Thyroid gland (tissue), 4 donors: ENCODE measurements at regions not wholly inside any gene's neighbourhood (a gene's known extent, or its start where the extent isn't known, plus 50 kb on each side); places are given as distances from the start of the nearest gene placed in this dataset.

Experiments
- DNase-seq, 2 donors: peaks; one replicate each; pipeline ENCODE4 v3.0.0-alpha.2; 2019
- H3K27ac ChIP-seq, 3 donors: fragments of 200-600 bp; sonication (generic); 1 replicate in 2 of 3; 2 replicates in 1 of 3; pipeline ENCODE4 v1.5.1; 2016 to 2019; ENCODE audit warnings: mild to moderate bottlenecking in 1 of 3, moderate library complexity in 1 of 3
- H3K27me3 ChIP-seq: fragments of 200-600 bp; sonication (generic); one replicate; pipeline ENCODE4 v1.5.1; 2019
- H3K36me3 ChIP-seq, 2 donors: fragments of 200-600 bp; sonication (generic); one replicate each; pipeline ENCODE4 v1.5.1; 2016 to 2019
- H3K4me1 ChIP-seq, 2 donors: fragments of 200-600 bp; sonication (generic); one replicate each; pipeline ENCODE4 v1.5.1; 2017 to 2019
- H3K4me3 ChIP-seq, 3 donors: fragments of 200-600 bp; sonication (generic); replicated peaks in 1 of 3; 1 replicate in 2 of 3; 2 replicates in 1 of 3; pipeline ENCODE4 v1.5.1; 2016; ENCODE audit warnings: mild to moderate bottlenecking in 1 of 3
- H3K9me3 ChIP-seq: fragments of 200-600 bp; sonication (generic); one replicate; pipeline ENCODE4 v1.5.1; 2017
- CTCF ChIP-seq, 6 experiments: fragments of 200-600 bp in 3 of 6; fragments of 450-650 bp in 3 of 6; sonication (generic) in 3 of 6; IDR thresholded peaks; one replicate each; pipeline ENCODE4 v1.5.1; 2016 to 2019; ENCODE audit warnings: antibody characterized with exemption in 6 of 6, mild to moderate bottlenecking in 2 of 6, inconsistent platforms in 1 of 6, moderate library complexity in 1 of 6
- POLR2A ChIP-seq, 2 donors: fragments of 450-650 bp; IDR thresholded peaks; one replicate each; pipeline ENCODE4 v1.6.1; 2017; ENCODE audit warnings: antibody characterized with exemption in 2 of 2, mild to moderate bottlenecking in 2 of 2, moderate library complexity in 1 of 2
- WGBS, 2 donors: methylation state at CpG; one replicate each; pipeline ENCODE4 v1.1.5; 2017; 5-methylcytosine and 5-hydroxymethylcytosine counted together
- intact Hi-C: fragments of 100-400 bp; cut with DNase I; formaldehyde crosslinking; loops from one replicate; pipeline ENCODE4 v1.15.1; 2023

GRCh38 chr10:43888586-43888985 is 239.9 kb upstream of the ZNF32 start:
- Histone ChIP-seq H3K27ac (no peak overlapping the region), H3K36me3 (no peaks in the 10 kb centered on the region), H3K4me3 (no peak overlapping the region), H3K4me1 (no peaks in the 10 kb centered on the region), H3K27me3 (no peaks in the 10 kb centered on the region), H3K9me3 (no peaks in the 10 kb centered on the region)
- intact Hi-C loops = no loop called here
- no peak for DNase-seq
- WGBS, 2 donors = 74 to 79% methylated on average over 3 of the region's 3 CpGs
- TF ChIP-seq POLR2A (IDR thresholded peaks at IDR 0.05) (no peak), CTCF (IDR thresholded peaks at IDR 0.05) (no peak)

- Histone ChIP-seq H3K4me3 (no peak overlapping the region), H3K27ac (no peak overlapping the region), H3K9me3 (no peaks in the 10 kb centered on the region), H3K27me3 (no peaks in the 10 kb centered on the region), H3K36me3 (no peaks in the 10 kb centered on the region), H3K4me1 (no peaks in the 10 kb centered on the region)
- intact Hi-C loops = no loop called here
- DNase-seq = no peak
- WGBS, 2 donors = 88 to 89% methylated on average over 2 of the region's 2 CpGs
- TF ChIP-seq POLR2A (IDR thresholded peaks at IDR 0.05) (no peak), CTCF (IDR thresholded peaks at IDR 0.05) (no peak)
These were observed 237.2 kb upstream of the ZNF32 start for GRCh38 chr10:43885842-43886241.

- WGBS, 2 donors = 82 to 88% methylated on average over 5 of the region's 5 CpGs
- Histone ChIP-seq H3K4me1 (no peaks in the 10 kb centered on the region), H3K27me3 (no peaks in the 10 kb centered on the region), H3K36me3 (no peaks in the 10 kb centered on the region), H3K27ac (no peak overlapping the region), H3K9me3 (no peaks in the 10 kb centered on the region), H3K4me3 (no peak overlapping the region)
- intact Hi-C loops = no loop called here
- TF ChIP-seq POLR2A (IDR thresholded peaks at IDR 0.05) (no peak), CTCF (IDR thresholded peaks at IDR 0.05) (no peak)
- no peak for DNase-seq
These were observed 236.6 kb upstream of the ZNF32 start for GRCh38 chr10:43885252-43885651.

- Histone ChIP-seq H3K36me3 (no peaks in the 10 kb centered on the region), H3K27me3 (no peaks in the 10 kb centered on the region), H3K4me3 (no peak overlapping the region), H3K27ac (no peak overlapping the region), H3K9me3 (no peaks in the 10 kb centered on the region), H3K4me1 (no peaks in the 10 kb centered on the region)
- no peak for TF ChIP-seq CTCF (IDR thresholded peaks at IDR 0.05)
- no peak for TF ChIP-seq POLR2A (IDR thresholded peaks at IDR 0.05)
- WGBS, 2 donors = 71% methylated on average over 8 of the region's 8 CpGs
- intact Hi-C loops = no loop called here
- no peak for DNase-seq
These were observed 235.9 kb upstream of the ZNF32 start for GRCh38 chr10:43884501-43885105.

GRCh38 chr10:43882711-43883110 is 234.0 kb upstream of the ZNF32 start:
- intact Hi-C loops = no loop called here
- no peaks in the 10 kb centered on the region for H3K9me3 ChIP-seq
- WGBS, 2 donors = 82 to 83% methylated on average over 2 of the region's 2 CpGs

More at GRCh38 chr10:43882711-43883110, 234.0 kb upstream of the ZNF32 start:
- no peak overlapping the region for H3K27ac ChIP-seq
- no peaks in the 10 kb centered on the region for H3K4me1 ChIP-seq
- no peaks in the 10 kb centered on the region for H3K27me3 ChIP-seq
- TF ChIP-seq POLR2A (IDR thresholded peaks at IDR 0.05) = no peak
- no peak for TF ChIP-seq CTCF (IDR thresholded peaks at IDR 0.05)
- DNase-seq = no peak
- no peaks in the 10 kb centered on the region for H3K36me3 ChIP-seq
- H3K4me3 ChIP-seq = no peak overlapping the region
